HG02798 (cell line): ENCODE measurements at regions not wholly inside any gene's neighbourhood (a gene's known extent, or its start where the extent isn't known, plus 50 kb on each side); places are given as distances from the start of the nearest gene placed in this dataset.
A peak's percentile ranks its signal among the peaks of the same experiment; 100 is the strongest.
"Not testable (repeated sequence)": the region's sequence is repeated elsewhere in the genome, so short reads cannot be mapped to it uniquely, and the experiment has no call there.

ENCODE experiments used
- ATAC-seq: cut with Tn5 transposase; IDR thresholded peaks from one replicate; pipeline ENCODE4 v1.9.1; 2021; ENCODE audit warnings: mild to moderate bottlenecking; ENCODE audit not compliant: unreplicated experiment, poor library complexity

DNA sequence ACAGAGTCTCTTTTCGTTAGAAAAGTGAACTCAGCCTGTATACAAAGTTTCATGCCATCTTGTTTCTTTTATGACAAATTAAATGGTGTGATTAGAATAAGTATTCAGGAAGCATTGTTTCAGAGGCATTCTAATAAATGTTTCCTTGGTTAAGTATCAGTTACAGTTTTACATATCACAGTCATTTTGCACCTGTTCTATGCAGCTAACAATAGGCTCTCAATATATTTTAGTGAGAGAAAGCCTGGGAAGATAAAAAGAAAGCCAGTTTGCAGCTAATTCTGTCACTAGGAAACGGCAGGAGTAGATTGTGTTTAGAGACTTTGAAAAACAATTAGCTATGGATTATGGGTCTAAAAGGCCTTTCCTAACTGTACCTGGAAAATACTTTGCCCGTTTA is 252.8 kb downstream of the ZIC1 start:
- ATAC-seq: no peak

DNA sequence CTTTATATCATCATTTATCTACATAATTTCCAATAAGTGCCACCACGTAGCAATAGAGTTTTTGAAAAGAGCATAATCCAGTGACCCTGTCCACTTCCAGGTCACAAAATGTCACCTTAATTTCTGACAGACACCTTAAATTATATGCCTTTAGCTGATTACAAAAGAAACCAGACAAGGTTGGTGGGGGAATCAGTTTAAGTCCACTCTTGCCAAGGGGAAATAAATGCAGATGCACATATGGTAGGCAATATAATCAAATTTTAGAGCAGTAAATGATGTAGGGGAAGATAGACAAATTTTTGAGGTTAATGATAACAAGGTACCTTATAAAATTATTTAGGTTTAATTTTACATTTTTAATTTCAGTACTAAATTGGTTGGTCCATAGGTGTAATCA is 253.5 kb downstream of the ZIC1 start:
- no peak for ATAC-seq

DNA sequence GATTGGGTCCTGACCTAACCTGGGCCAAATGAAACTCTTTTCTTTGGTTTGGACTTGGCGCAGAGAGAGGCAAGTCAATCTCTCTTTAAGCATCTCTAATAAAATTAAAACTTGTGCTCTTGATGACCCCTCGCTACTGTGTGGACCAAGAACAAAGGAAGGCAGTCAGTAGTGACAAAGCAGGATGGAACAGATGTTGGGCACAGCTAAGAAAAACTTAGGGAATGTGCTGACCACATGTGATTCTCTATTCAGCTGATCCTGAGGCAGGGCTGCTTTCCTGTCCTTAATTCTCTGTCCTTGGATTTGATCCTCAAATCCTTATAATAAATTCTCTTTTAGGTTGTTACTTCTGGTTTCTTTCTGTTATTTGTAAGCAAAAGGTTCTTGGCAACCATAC is 259.9 kb downstream of the ZIC1 start:
- ATAC-seq: no peak

DNA sequence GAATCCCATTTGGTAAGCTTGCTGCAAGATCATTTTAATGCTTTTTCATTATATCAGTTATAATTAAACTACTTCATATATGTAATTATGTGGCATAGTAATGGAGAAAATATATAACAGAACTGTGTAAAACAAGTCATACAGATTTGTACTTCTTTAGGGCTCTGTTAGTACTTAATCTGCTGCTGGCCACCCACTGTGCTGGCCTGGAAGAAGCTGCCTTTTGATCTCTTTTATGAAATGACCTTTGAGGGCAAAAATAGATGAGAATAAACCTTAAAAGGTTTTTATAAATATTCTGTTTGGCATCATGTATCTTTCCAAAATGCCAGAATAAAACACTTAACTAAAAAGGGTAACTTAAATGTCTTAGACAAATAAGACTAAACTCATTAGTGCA is 262.9 kb downstream of the ZIC1 start:
- no peak for ATAC-seq

DNA sequence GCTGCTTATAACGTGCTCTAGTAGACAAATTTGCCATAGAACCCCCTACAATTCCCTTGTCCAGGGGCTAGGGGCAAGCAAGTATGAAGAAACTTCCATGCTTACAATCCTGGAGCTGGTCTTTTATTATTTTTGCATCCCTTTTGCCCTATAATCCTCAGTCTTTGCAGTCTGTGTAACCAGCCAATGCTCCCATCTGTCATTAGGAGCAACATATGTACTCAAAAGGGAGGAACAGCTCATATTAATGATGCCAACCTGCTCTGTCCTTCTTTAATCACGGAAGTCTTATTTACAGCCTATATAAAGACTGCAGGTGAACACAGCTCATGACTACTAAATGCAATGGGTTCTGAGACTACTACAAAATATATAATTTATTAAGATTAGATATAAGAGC is 263.3 kb downstream of the ZIC1 start:
- no peak for ATAC-seq

DNA sequence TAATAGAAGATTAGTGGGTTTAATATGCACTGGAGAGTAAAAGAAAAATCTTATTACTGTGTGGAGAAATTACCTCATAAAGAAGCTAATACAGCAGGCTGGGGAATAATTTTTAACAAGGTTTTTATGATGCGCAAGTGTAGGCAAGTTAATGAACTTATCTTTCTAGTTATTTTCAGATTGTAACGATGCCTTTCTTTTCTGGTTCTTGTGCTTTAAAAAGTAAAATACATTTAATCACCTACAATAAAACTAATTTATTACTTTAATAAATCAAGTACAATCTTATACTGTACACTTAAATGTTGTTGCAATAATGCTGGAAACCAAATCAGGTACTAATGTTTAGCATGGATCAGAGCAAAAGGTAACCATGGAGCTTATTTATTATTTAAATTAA is 266.6 kb downstream of the ZIC1 start:
- ATAC-seq: no peak

DNA sequence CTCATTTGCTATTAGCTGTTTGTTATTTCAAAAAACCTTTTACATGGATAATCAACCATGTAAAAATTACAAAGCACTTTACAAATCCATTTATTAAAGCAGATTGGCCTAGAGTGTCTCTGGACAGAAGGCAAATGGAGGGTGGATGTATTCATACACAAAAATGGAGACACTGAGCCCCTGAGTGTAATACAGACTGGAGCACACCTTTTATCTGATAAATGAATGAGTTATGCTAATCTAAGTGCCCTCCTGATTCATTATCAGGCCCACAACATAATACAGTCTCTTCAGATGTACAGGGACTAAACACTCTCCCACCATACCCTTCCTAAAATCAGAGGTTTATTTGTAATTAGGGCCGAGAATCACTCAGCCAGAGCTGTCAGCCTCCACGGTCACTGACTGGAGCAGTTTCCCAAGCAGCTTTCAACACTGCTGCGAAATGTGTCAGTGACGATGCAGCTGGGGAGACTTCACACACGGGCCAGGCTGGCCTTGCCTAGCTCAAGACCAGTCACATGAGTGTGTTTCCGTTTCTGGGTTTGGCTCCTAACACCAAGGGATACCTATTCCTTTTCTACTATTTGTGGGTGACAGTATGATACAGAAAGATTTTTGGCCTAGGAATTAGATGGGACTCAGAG is 271.8 kb downstream of the ZIC1 start:
- no peak for ATAC-seq

DNA sequence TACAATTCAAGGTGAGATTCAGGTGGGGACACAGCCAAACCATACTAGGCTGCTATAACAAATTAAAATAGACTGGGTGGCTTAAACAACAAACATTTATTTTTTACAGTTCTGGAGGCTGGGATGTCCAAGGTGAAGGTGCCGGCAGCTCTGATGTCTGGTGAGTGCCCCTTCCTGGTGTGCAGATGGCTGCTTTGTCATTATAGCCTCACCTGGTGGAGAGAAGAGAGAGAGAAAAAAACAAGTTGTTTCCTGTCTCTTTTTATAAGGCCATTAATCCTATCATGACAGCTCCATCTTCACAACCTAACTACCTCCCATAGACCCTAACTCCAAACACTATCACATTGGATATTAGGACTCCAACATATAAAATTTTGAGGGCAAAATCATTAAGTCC is 279.7 kb downstream of the ZIC1 start:
- ATAC-seq: no peak

DNA sequence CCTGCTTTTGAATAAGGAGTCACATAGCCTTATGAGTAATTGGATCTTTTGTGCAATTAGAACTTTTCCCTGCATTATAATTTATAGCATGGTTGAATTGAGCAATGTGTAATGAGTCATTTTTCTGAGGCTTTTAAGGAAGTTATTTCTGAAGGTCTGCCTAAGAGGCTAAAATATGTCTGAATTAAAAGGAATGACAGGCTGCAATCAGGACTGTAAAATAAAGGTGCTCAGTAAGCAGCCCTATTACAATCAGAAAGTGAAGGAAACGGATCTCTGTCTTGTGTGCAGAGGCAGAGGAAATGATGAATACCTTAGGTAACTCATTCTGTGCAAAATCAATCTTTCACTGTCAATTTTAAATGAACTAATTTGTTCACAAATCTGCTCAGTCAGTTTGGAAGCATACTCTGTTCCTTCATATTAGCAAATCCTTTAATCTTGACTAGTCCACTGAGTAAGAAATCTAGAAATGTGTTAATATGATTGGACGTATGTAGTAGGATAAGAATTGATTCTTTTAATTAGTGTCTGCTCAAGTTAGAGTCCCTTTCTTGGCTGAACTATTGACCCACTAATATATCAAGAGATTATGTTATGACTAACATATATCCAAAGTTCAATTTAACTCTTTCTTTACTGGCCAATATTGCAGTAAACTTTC is 290.1 kb downstream of the ZIC1 start:
- no peak for ATAC-seq

DNA sequence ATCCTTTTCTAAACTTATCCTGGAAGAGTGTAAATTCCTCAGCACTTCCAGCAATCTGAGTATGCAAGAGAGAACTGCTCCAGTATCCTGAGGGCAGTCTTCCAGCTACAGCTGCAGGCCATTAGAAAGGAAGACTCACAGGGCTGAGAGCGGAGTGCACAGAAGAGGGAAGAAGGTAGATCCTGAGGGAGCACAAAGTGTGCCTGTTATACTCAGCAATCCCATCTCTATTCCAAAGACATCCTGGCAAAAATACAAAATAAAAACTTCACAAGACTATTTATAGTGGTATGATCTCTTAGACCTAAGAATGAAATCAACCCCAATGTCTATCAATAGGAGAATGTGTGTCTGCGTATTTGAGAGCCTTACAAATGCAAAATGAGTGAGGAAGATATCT is 292.0 kb downstream of the ZIC1 start:
- ATAC-seq: no peak

DNA sequence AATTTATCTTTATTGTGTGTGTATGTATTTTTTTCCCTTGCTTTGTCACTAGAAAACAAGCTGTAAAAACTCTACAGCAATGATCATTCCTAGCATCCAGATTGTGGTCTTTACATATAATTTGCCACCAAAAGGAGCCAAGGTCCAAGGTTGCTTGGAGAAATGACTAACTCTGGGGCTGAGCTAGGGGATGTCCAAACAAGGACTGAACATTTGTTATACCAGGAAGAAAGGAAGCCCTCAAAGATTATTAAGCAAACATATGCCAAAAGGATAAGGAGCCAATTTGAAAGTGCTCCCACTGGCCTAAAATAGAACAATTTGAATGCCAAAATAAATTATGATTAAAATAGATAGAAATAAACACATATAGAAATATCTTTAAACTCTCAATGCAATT is 293.3 kb downstream of the ZIC1 start:
- ATAC-seq: no peak

DNA sequence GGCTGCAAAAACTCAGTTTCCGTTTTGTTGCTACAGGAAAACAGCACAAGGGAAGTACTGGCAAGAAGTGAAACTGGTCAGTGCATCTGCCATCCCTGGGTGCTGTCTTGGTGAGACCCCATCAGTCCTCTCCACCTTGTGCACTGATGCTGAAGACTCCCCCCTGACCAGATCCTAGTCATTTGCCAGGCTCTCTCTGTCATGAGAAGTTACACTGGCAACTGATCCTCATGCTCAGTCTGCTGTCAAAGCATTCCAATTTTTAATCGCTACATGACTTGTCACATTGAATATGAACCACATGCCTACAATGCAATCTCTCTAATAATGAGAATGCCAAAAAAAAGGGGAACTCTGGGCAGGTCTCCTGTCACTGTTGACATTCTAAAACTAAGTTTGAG is 296.5 kb downstream of the ZIC1 start:
- ATAC-seq: no peak

DNA sequence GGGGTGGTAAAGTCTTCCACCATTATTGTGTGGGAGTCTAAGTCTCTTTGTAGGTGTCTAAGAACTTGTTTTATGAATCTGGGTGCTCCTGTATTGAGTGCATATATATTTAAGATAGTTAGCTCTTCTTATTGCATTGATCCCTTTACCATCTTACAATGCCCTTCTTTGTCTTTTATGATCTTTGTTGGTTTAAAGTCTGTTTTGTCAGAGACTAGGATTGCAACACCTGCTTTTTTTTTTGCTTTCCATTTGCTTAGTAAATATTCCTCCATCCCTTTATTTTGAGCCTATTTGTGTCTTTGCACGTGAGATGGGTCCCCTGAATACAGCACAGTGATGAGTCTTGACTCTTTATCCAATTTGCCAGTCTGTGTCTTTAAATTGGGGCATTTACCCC is 301.6 kb downstream of the ZIC1 start:
- ATAC-seq: not testable (repeated sequence)

DNA sequence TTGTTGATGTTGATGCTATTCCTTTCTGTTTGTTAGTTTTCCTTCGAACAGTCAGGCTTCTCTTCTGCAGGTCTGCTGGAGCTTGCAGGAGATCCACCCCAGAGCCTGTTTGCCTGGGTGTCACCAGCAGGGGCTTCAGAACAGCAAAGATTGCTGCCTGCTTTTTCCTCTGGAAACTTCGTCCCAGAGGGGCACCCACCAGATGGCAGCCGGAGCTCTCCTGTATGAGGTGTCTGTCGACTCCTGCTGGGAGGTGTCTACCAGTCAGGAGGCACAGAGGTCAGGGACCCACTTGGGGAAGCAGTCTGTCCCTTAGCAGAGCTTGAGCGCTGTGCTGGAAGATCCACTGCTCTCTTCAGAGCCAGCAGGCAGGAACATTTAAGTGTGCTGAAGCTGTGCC is 303.2 kb downstream of the ZIC1 start:
- ATAC-seq: no peak

DNA sequence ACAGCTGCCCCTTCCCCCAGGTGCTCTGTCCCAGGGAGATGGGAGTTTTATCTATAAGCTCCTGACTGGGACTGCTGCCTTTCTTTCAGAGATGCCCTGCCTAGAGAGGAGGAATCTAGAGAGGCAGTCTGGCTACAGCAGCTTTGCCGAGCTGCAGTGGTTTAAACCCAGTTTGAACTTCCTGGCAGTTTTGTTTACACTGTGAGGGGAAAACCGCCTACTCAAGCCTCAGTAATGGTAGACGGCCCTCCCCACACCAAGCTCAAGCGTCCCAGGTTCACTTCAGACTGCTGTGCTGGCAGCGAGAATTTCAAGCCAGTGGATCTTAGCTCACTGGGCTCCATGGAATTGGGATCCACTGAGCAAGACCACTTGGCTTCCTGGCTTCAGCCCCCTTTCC is 303.6 kb downstream of the ZIC1 start:
- peak; percentile 73 for ATAC-seq

DNA sequence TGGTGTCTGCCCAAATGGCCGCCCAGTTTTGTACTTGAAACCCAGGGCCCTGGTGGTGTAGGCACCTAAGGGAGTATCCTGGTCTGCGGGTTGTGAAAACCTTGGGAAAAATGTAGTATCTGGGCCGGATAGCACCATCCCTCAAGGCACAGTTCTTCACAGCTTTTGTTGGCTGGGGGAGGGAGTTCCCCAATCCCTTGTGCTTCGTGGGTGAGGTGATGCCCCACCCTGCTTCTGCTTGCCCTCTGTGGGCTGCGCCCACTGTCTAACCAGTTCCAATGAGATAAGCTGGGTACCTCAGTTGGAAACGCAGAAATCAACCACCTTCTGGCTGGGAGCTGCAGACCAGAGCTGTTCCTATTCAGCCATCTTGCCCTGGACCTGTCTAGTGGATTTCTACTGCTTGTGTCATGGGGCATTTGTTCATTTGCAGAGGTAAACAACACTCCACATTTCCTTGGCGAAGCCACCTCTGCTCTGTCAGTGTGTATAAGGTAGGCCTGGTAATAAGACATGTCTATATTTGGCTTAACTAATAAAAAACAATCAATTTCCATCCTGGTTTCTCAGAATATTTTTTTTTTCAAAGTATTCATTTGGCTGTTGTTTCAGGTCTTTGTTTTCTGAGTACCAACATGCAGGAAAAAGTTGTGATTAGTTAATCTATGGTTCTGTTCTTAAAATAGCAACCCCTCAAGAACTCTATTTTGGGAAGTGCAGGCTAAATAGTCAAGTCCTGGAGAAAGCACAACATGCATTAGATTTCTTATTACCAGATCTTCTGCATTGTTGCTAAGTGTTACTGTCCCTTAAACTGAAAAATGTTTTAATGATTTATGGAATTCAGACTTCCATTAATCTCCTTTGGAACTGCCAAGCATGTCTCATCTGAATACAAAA is 304.3 kb downstream of the ZIC1 start:
- ATAC-seq: peak; percentile 18

DNA sequence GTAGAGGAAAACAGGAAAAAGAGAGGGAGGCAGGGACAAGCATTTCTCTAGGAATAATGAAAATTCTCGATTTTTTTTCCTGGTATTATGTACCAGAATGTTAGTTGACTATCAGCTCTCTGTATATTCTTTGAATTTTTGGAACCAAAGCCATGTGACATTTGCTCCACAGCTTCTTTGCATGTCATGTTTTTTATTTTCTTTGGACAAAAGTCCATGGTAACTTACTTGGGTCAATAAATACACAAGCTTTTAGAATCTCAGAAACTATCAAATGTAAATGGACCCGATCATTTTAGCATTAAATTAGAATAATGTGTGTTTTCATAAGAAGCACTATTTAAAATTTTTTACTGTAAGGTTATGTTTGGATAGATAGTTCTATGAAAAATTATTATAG is 320.5 kb downstream of the ZIC1 start:
- no peak for ATAC-seq

DNA sequence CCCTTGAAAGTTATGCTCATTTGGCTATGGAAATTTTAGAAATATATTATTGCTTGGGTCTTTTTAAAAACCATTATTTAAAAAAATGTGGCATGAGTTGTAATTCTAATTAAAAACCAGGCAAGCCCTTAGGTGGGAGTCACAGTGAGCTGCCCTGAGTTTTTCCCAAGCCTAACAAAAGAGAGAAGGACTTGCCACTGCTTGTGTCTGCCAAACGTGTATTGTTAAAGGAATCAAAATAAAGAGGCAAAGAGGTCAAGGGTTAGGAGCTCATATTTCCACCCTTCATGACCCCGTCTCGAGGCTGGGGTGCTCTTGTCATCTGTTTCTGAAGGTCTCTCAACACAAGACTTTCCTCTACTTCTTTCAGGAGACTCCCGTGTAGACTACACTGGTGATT is 321.1 kb downstream of the ZIC1 start:
- ATAC-seq: no peak

DNA sequence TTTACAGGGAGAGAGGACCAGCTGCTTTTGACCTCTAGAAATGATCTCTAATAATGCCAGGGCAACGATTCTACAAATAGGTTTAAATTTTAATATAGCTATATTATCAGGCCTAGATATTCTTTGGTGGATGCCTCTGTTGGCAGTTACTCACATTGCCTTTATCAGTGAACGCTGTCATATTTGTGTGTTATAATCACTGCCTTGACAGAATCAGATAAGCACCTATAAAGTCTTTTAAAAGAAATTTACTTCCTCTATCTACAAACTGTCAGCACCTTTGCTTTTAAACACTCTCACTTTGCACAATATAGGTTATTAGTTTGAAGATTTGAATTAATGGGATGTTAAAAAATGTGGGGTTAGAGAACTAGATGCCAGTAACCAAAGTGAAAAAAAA is 324.1 kb downstream of the ZIC1 start:
- ATAC-seq: no peak

DNA sequence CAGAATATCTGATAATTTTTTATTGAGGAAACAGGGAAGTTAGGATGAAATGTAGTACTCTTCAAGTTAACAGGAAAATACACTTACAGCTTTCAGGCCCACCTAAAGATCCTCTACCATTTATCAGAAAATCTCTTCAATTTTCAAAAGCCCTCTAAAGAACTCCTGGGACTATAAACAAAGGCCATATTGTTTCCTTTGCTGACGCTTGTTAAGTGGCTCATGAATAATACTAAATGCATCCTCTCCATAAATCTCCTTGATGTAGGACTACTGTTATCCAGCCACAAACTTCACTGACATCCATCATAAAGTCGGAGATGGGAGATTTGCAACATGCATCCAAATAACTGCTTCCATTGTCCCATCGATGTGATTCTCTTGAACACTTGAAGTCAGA is 326.5 kb downstream of the ZIC1 start:
- no peak for ATAC-seq

DNA sequence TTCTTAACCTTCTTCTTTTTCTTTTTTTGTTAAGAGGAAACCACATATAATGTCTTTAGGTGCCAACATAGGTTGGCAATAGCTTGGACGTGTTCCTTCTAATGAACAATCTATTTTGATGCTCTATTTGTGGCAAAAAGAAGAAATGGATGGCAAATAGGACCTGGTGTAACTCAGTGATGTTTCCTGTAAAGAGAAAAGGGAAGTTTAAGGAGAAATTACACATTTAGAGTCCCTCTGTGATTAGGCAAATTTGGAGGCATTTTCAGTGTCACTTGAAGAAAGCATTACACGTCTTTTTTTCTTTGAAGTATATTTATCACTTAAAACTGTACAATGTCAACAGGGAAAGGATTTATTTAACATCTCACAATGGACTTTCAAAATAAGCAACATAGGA is 327.1 kb downstream of the ZIC1 start:
- no peak for ATAC-seq
